ENCODE measurements at regions not wholly inside any gene's neighbourhood (a gene's known extent, or its start where the extent isn't known, plus 50 kb on each side); places are given as distances from the start of the nearest gene placed in this dataset.
"Not testable (repeated sequence)": the region's sequence is repeated elsewhere in the genome, so short reads cannot be mapped to it uniquely, and the experiment has no call there.

DNA sequence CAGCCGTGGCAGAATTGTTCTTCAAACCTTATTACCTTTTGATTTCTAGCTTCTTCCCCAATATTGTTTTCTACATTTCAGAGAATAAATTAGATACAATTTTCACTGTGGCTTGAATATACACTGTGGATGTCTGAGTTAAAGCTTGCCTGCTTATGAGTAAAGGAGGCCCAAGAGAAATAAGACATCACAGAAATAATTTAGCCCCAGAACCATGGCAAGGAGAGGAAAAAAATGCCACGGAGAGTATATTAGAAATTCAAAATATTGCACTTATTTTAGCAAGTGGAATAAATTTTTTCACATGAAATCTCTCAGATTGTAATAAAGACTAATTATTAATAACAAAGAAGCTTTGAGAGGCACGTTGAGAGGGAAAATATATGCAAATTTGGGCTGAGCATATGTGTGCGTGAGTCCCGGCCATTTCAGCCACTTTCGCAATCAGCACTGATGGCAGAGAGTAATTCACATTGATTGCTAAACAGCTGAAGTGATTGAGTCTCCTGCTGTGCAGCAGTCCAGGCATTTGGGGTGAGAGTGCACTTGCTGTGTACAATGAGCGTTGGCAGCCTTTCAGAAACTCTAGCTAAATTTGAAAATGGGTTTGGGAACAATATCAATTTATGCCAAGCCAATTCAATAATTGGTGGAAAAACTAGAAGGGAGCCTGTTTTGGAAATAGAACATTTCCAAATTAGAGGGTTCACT is 596.0 kb downstream of the EPM2A start:
- DNase-seq = no peak

DNA sequence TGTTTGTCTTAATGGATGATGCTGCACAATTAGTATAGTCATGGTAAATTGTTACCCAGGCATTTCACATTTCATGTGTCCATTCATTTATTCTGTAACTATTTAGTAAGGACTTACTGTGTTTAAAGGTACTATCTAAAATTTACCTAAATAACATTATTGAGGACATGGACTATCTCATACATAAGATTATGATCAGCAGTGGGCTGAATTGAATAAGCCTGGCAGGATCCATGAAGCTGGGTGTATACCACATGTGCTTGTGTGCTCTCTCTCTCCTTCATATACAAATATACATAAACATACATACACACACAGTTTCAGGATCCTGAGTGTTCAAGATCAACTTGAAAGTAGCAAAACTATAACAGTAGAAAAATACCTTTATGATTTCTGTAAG is 595.4 kb downstream of the EPM2A start:
- DNase-seq = no peak

DNA sequence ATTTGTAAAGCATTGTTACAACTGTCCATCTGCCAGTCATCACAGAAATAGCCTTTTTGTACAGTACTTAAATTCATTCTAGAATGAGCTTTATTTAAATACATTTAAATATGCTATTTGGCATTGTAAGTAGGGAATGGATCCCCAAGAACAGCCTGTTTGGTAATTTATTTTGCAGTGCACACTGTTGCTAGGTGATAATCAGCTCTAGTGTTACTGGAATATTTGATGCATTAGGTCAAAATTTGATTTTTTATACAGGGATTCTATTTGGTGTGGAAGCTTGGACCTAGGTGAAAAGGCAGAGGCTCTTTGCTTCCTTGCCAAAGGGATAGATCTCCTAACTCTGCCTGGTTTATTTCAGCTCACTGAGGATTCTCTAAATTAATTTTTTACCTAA is 593.7 kb downstream of the EPM2A start:
- no peak for DNase-seq

DNA sequence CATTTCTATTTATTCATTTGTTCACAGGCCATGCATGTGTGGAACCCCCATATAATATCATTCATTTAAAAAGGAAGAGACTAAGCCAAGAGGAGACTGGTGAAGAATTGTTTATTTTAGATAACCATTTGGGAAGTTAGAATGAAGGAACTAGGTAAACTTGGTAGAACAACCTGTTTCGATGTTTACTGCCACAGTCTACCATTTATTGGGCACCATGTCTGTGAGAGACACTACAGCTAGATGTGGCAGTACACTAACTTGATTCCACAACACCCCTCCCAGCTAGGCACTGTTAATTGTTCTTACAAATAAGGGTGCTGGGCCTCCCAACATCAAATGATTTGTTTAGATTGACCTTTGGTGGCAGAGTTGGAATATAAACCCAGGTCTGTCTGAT is 592.4 kb downstream of the EPM2A start:
- no peak for DNase-seq

DNA sequence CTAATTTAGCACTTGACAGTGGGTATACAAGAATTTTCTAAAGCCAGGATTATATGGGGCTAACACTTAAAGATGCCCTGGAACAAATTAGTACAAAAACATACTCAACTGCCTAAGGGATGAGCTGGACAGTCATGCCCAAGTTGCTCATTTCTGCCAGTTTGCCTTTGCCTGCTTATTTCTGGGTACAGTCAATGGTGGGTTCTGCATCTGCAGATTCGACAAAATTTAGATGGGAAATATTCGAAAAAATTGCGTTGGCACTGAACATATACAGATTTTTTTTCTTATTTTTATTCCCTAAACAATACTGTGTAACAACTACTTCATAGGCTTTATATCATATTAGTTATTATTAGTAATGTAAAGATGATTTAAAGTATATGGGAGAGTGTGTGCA is 591.9 kb downstream of the EPM2A start:
- no peak for DNase-seq

DNA sequence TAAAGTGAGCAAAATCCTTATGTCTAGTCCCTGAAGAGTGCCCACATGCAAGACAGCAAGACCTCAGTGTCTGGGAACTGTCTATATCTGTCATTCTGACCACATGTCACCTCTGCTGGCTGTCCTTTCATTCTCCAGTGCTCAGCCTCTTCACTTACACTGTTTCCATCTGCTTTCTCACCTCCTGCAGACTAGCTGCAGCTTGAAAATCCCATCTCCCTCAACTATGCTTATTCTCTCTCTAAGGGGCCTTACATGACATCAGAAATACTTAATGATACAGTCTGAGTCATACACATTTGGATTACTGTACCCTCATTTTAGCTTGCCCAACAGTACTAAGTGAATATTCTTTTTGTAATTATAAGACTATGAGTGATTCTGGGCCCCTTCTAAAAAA is 587.8 kb downstream of the EPM2A start:
- DNase-seq = peak; percentile 34

DNA sequence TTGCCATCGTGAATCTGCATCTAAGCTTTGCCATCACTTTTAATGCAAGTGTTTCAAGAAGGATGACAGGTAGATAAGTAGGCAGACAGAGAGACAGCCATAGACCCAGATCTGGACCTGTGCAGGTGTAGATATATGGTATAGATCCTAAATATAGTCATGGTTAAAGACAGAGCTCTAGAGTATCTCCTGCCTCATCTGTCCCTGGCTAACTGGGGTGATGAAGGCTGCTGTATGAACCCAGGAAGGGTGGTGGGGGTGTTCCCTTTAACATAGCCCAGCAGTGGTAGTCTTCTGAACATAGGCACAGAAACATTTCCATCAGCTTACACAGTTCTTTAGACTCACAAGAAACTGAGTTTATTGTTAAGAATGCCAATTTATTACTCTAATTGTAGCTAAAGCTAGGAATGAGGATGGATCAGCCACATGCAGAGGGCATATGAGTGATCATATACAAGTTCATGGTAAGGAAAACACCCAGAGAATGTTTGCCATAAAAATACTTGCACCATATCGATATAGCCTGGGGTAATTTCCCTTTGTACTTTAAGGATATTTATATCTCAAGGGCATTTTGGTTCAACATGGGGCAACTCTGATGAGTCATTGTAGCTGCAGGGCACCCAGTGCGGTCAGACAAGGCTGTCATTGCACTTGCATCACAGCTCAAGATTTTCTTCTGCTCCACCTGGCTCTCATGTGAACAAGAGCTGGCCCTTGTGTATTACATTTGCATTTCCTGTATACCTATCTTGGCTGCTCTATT is 587.2 kb downstream of the EPM2A start:
- peak; percentile 22 for DNase-seq

DNA sequence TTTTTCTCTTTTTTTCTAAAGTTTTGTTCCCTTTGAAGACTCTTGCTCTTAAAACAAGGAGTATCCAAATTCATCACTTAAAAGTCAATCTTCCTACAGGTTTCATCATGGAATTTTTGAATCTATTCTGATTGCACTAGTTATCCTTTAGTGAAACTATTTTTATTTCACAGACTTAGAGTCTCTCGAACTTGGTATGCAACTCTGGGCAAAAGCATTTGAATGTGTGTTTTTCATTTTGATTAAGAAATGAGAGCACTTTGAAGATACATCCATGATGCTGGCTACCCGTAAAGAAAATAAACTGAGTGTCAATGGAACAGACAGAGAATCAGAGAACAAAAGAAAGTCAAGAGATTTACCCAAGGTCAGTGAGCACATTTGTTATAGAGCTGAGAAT is 586.5 kb downstream of the EPM2A start:
- DNase-seq = no peak

DNA sequence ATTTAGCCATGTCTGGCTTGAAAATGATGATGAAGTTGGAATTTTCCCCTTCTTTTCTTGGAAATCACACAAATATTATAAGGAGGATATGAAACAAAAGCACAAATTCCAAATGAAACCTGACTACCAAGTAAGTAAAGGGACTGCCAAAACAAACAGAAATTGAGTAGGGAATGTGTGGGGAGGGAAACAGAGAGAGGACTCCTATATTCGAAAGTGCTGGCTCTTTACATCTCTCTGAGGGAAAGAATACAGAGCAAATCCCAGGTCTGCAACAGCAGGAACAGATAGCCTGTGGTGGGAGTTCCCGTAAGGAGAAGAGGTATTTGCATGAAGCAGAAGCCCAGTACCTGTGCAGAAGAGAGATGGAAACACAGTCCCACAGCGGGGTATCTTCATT is 583.7 kb downstream of the EPM2A start:
- peak; percentile 11 for DNase-seq

DNA sequence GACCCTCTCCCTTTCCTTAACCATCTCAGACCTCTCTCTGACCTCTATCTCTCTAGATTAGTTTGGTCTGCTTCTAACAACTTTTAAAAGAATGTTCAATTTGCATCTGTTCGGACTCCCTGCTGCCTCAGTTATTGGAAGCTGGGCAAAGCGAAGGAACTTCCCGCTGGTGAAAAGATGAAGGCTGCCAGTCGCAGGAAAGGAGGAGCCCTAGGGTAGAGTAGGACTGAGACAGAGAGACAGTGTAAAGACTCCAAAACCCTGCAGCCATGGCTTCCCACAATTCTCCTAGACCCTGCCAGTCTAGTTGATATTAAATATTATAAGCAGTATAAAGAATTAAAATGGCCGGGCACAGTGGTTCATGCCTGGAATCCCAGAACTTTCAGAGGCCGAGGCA is 581.8 kb downstream of the EPM2A start:
- no peak for DNase-seq

DNA sequence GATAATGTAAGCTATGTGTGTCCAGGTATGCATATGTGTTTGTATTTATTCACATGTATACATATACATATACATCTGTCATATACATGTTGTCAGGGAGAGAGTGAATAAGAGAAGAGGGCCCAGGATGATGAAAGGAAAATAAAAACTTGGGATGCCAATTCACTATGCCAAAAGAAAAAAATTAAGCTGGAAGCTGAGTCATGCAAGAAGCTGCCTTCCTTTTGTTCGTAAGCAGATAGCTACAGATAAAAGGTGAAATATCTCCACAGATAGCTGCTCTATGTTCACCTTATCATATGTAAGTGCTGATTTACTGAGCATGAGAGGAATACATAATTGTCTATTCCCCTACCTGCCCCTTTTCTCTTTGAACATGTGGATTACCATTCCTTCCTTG is 579.9 kb downstream of the EPM2A start:
- no peak for DNase-seq

DNA sequence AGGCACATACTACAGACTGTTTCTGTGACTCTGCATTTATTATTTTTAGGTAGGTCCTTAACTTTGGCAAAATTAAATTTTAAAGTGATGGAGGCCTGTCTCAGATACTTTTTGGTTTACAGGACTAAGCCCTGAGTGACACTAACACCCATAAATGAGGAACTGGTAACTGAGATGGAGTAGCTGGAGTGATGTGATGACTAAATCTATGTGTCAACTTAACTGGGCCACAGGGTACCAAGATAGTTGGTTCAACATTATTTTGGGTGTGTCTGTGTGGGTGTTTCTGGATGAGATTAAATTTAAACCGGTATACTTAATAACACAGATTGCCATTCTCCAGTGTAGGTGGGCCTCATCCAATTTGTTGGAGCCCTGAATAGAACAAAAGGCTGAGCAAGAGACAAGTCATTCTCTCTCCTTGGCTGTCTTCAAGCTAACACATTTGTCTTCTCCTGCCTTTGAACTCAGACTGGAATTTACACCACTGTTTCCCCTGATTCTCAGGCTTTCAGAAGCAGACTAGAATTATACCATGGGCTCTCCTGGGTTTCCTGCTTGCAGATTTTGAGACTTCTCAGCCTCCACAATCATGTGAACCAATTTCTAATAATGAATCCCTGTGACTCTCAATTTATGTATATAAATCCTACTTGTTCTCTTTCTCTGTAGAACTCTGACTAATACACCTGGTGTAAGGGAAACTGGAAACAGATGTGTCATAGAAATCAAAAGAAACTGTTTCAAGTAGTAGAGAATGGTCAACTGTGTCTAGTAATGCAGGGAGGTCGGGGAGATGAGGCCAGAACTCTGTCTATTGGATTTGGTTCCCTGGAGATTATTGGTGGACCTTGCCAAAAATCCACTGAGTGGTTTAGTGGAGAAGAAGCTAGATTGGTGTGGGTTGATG is 579.2 kb downstream of the EPM2A start:
- DNase-seq = no peak

DNA sequence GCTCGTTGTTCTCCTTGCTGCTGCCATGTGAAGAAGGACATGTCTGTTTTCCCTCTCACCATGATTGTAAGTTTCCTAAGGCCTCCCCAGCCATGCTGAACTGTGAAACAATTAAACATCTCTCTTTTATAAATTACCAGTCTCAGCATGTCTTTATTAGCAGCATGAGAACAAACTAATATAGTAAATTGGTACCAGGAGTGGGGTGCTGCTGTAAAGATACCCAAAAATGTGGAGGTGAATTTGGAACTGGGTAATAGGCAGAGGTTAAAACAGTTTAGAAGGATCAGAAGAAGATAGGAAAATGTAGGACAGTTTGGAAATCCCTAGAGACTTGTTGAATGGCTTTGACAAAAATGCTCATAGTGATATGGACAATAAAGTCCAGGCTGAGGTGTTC is 576.7 kb downstream of the EPM2A start:
- not testable (repeated sequence) for DNase-seq

DNA sequence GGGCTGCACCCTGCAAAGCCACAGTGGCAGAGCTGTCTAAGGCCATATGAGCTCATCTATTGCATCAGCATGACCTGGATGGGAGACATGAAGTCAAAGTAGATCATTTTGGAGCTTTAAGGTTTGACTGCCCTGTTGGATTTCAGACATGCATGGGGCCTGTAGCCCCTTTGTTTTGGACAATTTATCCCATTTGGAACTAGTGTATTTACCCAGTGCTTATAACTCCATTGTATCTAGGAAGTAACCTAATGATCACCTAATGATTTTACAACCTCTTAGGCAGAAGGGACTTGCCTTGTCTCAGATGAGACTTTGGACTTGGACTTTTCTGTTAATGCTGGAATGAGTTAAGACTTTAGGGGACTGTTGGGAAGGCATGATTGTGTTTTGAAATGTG is 575.4 kb downstream of the EPM2A start:
- no peak for DNase-seq

DNA sequence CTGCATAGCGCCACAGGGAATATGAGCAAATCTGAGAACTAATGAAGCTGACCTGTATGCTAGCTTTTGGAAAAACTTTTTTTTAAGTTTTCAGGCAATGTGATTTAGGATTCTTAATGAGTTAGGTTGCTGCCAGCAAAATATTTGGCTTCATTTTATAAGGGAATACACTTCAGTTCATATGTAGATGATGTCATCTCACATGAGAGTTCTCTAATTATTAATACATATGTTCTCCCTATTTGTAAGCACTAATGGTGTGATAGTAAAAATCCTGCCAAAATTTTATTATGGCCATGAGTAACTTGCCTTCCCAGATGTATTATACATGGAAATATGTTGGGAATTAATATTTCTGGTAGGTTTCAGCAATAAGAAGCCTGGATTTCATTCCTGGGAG is 573.8 kb downstream of the EPM2A start:
- DNase-seq = no peak

DNA sequence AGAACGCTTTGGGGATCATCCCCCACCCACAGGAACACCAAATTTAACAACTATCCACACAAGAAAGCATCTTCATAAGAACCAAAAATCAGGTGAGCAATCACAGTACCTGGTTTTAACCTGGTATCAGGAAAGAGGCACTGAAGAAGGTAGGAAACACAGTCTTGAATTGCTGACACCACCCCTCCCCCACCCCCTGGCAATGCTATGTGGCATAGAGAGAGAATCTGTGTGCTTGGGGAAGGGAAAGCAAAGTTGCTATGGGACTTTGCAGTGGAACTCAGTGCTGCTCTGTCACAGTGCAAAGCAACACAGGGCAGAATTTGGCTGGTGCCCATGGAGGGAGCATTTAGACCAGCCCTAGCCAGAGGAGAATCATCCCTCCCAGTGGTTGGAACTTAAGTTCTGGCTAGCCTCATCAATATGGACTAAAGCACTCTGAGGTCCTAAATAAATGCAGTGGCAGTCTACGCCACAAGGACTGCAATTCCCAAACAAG is 565.5 kb downstream of the EPM2A start:
- DNase-seq = no peak

DNA sequence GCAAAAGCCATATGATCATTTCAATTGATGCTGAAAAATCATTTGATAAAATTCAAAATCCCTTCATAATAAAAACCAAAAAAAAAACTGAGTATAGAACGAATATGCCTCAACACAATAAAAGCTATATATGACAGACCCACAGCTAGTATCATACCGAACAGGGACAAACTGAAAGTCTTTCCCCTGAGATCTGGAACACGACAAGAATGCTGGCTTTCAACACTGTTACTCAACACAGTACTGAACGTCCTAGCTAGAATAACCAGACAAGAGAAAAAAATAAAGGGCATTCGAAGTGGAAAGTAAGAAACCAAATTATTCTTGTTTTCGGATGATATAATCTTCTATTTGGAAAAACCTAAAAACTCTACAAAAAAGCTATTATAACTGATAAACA is 559.9 kb downstream of the EPM2A start:
- DNase-seq = no peak

DNA sequence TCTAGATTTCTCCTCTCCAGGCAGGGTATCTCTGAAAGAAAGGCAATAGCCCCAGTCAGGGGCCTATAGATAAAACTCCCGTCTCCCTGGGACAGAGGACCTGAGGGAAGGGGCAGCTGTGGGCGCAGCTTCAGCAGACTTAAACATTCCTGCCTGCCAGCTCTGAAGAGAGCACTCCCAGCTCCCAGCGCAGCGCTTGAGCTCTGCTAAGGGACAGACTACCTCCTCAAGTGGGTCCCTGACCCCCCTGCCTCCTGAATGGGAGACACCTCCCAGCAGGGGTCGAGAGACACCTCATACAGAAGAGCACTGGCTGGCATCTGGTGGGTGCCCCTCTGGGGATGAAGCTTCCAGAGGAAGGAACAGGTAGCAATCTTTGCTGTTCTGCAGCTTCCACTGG is 556.9 kb downstream of the EPM2A start:
- no peak for DNase-seq

DNA sequence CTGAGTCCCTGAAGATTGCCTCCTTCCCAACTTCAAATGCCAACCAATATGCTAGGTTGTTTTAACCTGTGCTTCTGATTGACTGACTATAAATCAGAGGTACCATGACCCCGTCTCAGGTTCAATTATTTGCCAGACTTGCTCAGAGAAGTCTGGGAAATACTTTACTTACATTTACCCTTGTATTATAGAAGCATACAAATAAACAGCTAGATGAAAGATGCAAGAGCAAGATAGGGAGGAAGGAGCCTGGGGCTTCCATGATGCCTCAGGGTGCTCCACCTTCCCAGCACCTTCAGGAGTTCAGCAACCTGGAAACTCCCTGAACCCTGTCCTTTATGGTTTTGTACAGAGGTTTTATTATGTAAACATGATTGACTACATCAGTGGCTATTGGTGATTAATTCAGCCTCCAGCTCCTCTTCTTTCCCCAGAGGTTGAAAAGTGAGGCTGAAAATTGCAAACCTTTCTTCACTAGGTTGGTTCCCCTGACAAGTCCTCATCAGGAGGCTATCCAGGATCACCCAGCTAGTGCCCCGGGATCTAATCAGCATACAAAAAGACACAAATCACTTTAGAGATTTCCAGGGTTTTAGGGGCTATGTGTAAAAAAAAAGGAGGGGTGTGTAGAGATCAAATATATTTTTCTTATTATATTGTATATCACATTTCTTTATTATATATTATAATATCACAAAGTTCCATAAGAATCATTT is 547.7 kb downstream of the EPM2A start:
- DNase-seq = no peak

DNA sequence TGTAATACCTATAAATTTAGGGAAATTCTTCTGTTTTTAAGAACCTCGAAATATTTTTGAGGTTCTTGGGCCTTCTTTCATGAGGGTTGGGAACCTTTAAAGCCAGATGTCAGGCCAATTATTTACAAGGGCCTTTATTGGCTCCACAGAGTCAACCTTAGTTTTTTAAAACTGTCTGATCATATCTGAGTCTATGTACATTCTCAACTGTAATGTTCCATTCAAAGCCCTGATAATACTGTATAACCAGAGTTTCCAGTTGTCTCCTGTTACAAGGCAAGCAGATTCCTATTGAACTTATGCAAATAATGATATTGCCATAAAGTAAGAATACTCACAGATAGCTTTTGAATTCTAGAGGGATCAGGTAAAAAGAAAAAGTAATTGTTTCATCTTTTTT is 545.5 kb downstream of the EPM2A start:
- DNase-seq = no peak

DNA sequence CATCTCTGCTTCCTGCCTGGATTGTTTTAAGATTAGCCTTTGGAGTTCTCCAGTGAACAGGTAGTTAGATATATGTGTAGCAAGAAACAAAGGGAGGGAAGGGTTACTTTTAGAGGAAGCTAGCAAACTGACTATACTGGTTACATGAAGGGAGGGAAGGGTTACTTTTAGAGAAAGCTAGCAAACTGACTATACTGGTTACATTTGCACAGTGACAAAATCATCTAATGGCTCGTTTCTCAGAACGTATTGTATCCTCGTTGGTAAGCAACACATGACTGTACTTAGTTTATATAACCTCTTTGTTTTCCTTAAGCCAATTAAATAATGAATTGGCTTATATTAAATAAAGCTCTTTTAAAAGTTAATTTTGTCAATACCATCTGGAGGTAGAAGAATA is 540.9 kb downstream of the EPM2A start:
- no peak for DNase-seq

DNA sequence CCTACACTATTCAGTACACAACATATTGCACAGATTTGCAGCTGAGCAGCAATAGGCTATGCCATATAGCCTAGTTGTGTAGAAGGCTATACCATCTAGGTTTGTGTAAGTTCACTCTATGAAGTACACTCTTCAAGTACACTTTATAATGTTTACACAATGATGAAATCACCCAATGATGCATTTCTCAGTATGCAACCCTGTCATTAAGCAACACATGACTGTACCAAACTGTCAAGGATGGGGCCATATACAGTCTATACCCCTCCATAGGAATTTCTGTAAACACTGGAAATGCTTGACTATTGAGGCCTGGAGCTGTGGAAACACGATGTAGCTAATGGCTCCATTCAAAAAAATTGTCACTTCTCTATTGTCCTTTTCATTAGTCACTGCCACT is 535.4 kb downstream of the EPM2A start:
- DNase-seq = peak; percentile 20

DNA sequence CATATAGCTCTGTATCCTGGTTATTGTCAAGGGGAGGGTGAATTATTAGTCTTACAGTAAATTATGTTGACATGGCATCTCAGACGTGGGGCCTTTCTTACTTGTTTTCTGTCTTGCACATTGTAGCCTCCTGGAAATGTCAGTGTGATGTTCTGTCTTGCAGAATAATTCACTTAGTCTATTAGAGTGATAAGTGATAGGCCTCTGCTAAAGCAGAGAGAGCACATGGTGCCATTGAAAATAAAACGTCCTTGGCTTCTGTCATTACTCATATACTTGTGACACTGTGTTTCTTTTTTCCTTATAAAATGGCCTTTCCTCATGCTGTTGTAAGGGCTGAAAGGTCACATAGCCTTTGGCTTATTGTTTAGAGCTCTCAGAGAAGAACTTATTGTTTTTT is 531.0 kb downstream of the EPM2A start:
- no peak for DNase-seq

Measured in fibroblast of skin of scalp (primary cell).